Cardiac muscle cell (in vitro differentiated cells and primary cell): ENCODE measurements at regions not wholly inside any gene's neighbourhood (a gene's known extent, or its start where the extent isn't known, plus 50 kb on each side); places are given as distances from the start of the nearest gene placed in this dataset.

ENCODE experiments used
- DNase-seq, 2 donors: peaks; one replicate each; pipeline versions ENCODE4 v3.0.0 to v3.0.0-alpha.2; 2010 to 2017; ENCODE audit warnings: low read depth in 1 of 2, low spot score in 1 of 2
- H3K27ac ChIP-seq: fragments of 200-600 bp; sonication (generic); 2 replicates; pipeline ENCODE4 v1.5.1; 2016
- H3K27me3 ChIP-seq: fragments of 200-600 bp; sonication (generic); 2 replicates; pipeline ENCODE4 v1.6.0; 2016; ENCODE audit warnings: control low read depth
- H3K36me3 ChIP-seq: fragments of 200-600 bp; sonication (generic); 2 replicates; pipeline ENCODE4 v1.5.1; 2016; ENCODE audit warnings: control low read depth
- H3K4me1 ChIP-seq: fragments of 200-600 bp; sonication (generic); 2 replicates; pipeline ENCODE4 v1.8.1; 2017; ENCODE audit warnings: low read depth, mild to moderate bottlenecking, mixed run types
- H3K4me3 ChIP-seq: fragments of 200-600 bp; sonication (generic); 2 replicates; pipeline ENCODE4 v1.5.1; 2016; ENCODE audit warnings: mild to moderate bottlenecking
- H3K9me3 ChIP-seq: fragments of 200-600 bp; sonication (generic); 2 replicates; pipeline ENCODE4 v1.5.1; 2017; ENCODE audit warnings: low read depth, mild to moderate bottlenecking, control low read depth
- CTCF ChIP-seq: IDR thresholded peaks from 2 replicates; pipeline ENCODE4 v1.5.1; 2012; ENCODE audit warnings: low read depth, mild to moderate bottlenecking, low read length

GRCh38 chr15:77851691-77852090, 219.0 kb upstream of the LINGO1 start:
- no peaks in the 10 kb centered on the region for H3K9me3 ChIP-seq
- DNase-seq, result no peak
- H3K27me3 ChIP-seq, result peaks cover 36% of the 10 kb centered on the region
- H3K36me3 ChIP-seq, result no peaks in the 10 kb centered on the region
- H3K4me3 ChIP-seq, result no peak overlapping the region
- H3K4me1 ChIP-seq, result no peaks in the 10 kb centered on the region
- no peak overlapping the region for H3K27ac ChIP-seq
- no peak for TF ChIP-seq CTCF

GRCh38 chr15:77851086-77851485, 218.4 kb upstream of the LINGO1 start:
- DNase-seq, result no peak
- peaks cover 35% of the 10 kb centered on the region for H3K27me3 ChIP-seq
- no peak overlapping the region for H3K27ac ChIP-seq
- H3K9me3 ChIP-seq, result no peaks in the 10 kb centered on the region
- H3K36me3 ChIP-seq, result no peaks in the 10 kb centered on the region
- H3K4me3 ChIP-seq, result no peak overlapping the region
- H3K4me1 ChIP-seq, result no peaks in the 10 kb centered on the region
- TF ChIP-seq CTCF, result no peak

- Histone ChIP-seq H3K9me3 (no peaks in the 10 kb centered on the region), H3K4me3 (no peak overlapping the region), H3K27ac (no peak overlapping the region), H3K4me1 (no peaks in the 10 kb centered on the region), H3K36me3 (no peaks in the 10 kb centered on the region), H3K27me3 (no peaks in the 10 kb centered on the region)
- no peak for TF ChIP-seq CTCF
- no peak for DNase-seq
Observed at GRCh38 chr15:77846986-77847385, 214.3 kb upstream of the LINGO1 start.

GRCh38 chr15:77846360-77846759, 213.6 kb upstream of the LINGO1 start:
- peak in 1 of 2 donors; percentile 26 for DNase-seq
- no peaks in the 10 kb centered on the region for H3K27me3 ChIP-seq
- no peak overlapping the region for H3K4me3 ChIP-seq
- H3K27ac ChIP-seq, result no peak overlapping the region
- H3K9me3 ChIP-seq, result no peaks in the 10 kb centered on the region
- H3K4me1 ChIP-seq, result no peaks in the 10 kb centered on the region
- no peak for TF ChIP-seq CTCF
- no peaks in the 10 kb centered on the region for H3K36me3 ChIP-seq

GRCh38 chr15:77844798-77845446, 212.2 kb upstream of the LINGO1 start:
- no peak for TF ChIP-seq CTCF
- no peaks in the 10 kb centered on the region for H3K27me3 ChIP-seq
- H3K4me1 ChIP-seq, result no peaks in the 10 kb centered on the region
- H3K4me3 ChIP-seq, result no peak overlapping the region
- no peak for DNase-seq
- no peaks in the 10 kb centered on the region for H3K36me3 ChIP-seq
- H3K27ac ChIP-seq, result no peak overlapping the region
- no peaks in the 10 kb centered on the region for H3K9me3 ChIP-seq

- H3K4me3 ChIP-seq, result no peak overlapping the region
- H3K4me1 ChIP-seq, result no peaks in the 10 kb centered on the region
- no peaks in the 10 kb centered on the region for H3K36me3 ChIP-seq
- no peaks in the 10 kb centered on the region for H3K27me3 ChIP-seq
- no peak for DNase-seq
- H3K27ac ChIP-seq, result no peak overlapping the region
- H3K9me3 ChIP-seq, result no peaks in the 10 kb centered on the region
- no peak for TF ChIP-seq CTCF
Observed at GRCh38 chr15:77843546-77843945, 210.8 kb upstream of the LINGO1 start.
